ENCODE measurements at regions not wholly inside any gene's neighbourhood (a gene's known extent, or its start where the extent isn't known, plus 50 kb on each side); places are given as distances from the start of the nearest gene placed in this dataset.
"Not testable (repeated sequence)": the region's sequence is repeated elsewhere in the genome, so short reads cannot be mapped to it uniquely, and the experiment has no call there.

DNA sequence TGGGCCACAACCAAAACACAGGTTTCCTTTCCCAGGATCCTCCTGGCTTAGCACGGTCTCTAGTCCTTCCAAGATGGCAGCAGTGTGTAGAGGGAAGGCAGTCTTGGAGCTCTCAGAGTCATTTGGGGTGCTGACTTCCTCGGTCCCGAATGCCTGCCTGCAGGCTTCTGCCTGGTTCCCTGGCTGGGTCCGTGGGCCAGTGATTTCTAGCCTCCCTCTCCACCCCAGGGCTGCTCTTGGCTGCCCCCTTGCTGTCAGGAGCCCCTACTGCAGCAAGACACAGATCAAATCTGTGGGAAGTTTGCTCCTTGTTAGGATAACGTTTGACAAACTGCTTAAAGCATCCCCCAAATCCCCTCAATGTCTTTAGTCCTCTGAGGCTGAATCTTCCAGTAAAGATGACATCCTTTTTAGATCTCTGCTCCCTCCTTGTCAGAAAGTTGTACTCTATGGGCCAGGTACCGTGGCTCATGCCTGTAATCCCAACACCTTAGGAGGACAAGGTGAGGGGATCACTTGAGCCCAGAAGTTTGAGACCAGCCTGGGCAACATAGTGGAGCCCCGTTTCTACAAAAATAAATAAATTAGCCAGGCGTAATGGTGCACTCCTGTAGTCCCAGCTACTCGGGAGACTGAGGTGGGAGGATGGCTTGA is 272.5 kb downstream of the RRAGC start:
- Histone ChIP-seq H3K27ac (ENCODE audit: low read depth in 1 of 2, low read length in 2 of 2) (no peak overlapping the region), H3K4me3 (ENCODE audit: low read length in 2 of 2) (no peak overlapping the region), H3K4me1 (ENCODE audit: control insufficient read depth in 1 of 2, insufficient read depth in 2 of 2, low read length in 2 of 2) (no peaks in the 10 kb centered on the region), H3K27me3 (ENCODE audit: control insufficient read depth in 1 of 2, insufficient read depth in 2 of 2, low read length in 1 of 2) (no peaks in the 10 kb centered on the region), H3K36me3 (ENCODE audit: control insufficient read depth in 1 of 2, insufficient read depth in 2 of 2, low read length in 1 of 2) (no peaks in the 10 kb centered on the region), H3K9me3 (ENCODE audit: control insufficient read depth, low read length) (peaks cover 4% of the 10 kb centered on the region)
- DNase-seq (no peak), ATAC-seq (ENCODE audit: low FRiP score) (no peak)
- 36 to 38% methylated on average over 9 of the region's 9 CpGs for WGBS, 2 donors
- intact Hi-C loops (cut with DNase I) = no loop called here

DNA sequence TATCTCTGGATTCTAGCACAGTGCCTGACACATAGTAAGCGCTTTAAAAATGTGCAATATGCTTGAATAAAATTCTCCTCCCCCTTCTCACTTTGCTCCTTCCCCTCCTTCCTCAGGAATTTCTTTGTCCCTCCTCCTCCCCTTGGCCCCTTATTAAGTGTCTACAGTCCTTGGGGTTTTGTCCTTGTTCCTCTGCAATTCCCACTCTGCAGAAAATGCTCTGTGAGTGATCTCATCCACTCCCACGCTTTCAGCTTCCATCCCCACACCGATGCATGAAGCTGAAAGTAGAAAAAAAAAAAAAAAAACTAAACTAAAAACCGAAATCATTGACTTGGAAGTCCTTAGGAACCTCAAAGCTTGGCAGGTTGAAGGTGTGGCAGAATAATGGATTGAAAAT is 273.6 kb downstream of the RRAGC start:
- ATAC-seq (ENCODE audit: low FRiP score) (no peak), DNase-seq (no peak)
- Histone ChIP-seq H3K27me3 (ENCODE audit: control insufficient read depth in 1 of 2, insufficient read depth in 2 of 2, low read length in 1 of 2) (no peaks in the 10 kb centered on the region), H3K27ac (ENCODE audit: low read depth in 1 of 2, low read length in 2 of 2) (no peak overlapping the region), H3K9me3 (ENCODE audit: control insufficient read depth, low read length) (peaks cover 4% of the 10 kb centered on the region), H3K36me3 (ENCODE audit: control insufficient read depth in 1 of 2, insufficient read depth in 2 of 2, low read length in 1 of 2) (no peaks in the 10 kb centered on the region), H3K4me1 (ENCODE audit: control insufficient read depth in 1 of 2, insufficient read depth in 2 of 2, low read length in 2 of 2) (no peaks in the 10 kb centered on the region), H3K4me3 (ENCODE audit: low read length in 2 of 2) (no peak overlapping the region)
- intact Hi-C loops (cut with DNase I) = no loop called here
- 45 to 51% methylated on average over 4 of the region's 4 CpGs for WGBS, 2 donors

DNA sequence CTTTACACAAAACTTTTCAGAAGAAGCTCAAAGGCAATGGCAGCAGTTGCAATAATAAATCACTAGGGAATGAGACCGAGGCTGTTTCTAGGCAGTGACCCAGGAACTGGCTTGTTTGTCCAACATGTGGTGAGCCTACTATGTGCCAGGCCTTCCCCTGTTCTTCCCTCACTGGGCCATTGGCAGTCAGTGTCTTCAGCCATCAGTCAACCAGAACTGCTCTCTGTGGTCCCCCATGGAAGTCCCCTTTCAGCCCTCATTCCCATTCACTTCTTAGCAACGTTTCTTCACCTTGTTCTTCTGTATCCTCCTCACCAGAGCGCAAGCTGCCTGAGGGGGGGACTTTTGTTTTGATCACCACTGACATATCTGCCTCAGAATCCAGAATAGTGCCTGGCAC is 274.1 kb downstream of the RRAGC start:
- Histone ChIP-seq H3K27me3 (ENCODE audit: control insufficient read depth in 1 of 2, insufficient read depth in 2 of 2, low read length in 1 of 2) (no peaks in the 10 kb centered on the region), H3K9me3 (ENCODE audit: control insufficient read depth, low read length) (peaks cover 4% of the 10 kb centered on the region), H3K4me3 (ENCODE audit: low read length in 2 of 2) (no peak overlapping the region), H3K36me3 (ENCODE audit: control insufficient read depth in 1 of 2, insufficient read depth in 2 of 2, low read length in 1 of 2) (no peaks in the 10 kb centered on the region), H3K4me1 (ENCODE audit: control insufficient read depth in 1 of 2, insufficient read depth in 2 of 2, low read length in 2 of 2) (no peaks in the 10 kb centered on the region), H3K27ac (ENCODE audit: low read depth in 1 of 2, low read length in 2 of 2) (no peak overlapping the region)
- DNase-seq (no peak), ATAC-seq (ENCODE audit: low FRiP score) (no peak)
- 55 to 60% methylated on average over 3 of the region's 3 CpGs for WGBS, 2 donors
- intact Hi-C loops (cut with DNase I) = no loop called here

DNA sequence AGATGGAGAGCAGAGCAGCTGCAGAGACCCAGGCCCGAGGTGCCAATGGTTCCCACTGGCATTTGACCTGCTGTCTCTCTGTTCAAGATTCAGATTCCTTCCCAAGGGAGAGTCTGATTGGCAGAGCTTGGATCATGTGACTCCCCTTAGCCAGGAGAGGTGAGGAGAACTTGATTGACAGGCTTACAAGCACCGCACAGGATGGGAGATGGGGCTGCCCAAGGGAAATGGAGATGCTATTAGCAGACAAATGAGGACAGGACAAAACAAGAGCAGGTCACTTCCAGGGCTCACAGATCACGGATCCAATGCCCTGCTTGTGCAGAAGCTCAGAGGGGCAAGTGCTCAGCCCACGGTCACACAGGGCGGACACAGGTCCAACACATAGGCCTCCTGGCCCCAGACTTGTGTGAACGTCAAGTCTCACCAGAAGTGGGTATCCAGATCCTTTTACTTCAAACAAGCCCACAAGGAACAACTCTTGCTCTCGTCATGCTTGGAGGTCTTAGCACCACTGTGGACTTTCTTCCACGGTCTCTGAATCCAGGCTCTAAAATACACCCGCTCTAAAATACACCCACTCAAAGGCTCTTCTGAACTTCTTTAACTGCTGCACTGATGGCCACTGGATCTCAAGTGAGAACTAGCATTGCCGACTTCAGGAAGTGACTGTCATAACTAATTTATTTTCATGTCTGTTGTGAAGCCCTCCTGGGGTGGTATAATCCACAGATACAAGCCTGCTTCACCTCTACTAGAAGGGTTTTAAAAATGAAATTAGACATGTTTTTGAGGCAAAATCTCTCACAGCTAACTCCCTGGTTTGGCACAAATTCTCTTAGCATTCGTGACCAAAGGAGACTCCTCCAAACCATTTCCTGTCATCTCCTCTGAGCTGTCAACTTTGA is 274.9 kb downstream of the RRAGC start:
- no peak for ATAC-seq (ENCODE audit: low FRiP score)
- Histone ChIP-seq H3K27me3 (ENCODE audit: control insufficient read depth in 1 of 2, insufficient read depth in 2 of 2, low read length in 1 of 2) (no peaks in the 10 kb centered on the region), H3K36me3 (ENCODE audit: control insufficient read depth in 1 of 2, insufficient read depth in 2 of 2, low read length in 1 of 2) (no peaks in the 10 kb centered on the region), H3K4me3 (ENCODE audit: low read length in 2 of 2) (no peak overlapping the region), H3K9me3 (ENCODE audit: control insufficient read depth, low read length) (peaks cover 4% of the 10 kb centered on the region), H3K4me1 (ENCODE audit: control insufficient read depth in 1 of 2, insufficient read depth in 2 of 2, low read length in 2 of 2) (no peaks in the 10 kb centered on the region), H3K27ac (ENCODE audit: low read depth in 1 of 2, low read length in 2 of 2) (no peak overlapping the region)
- intact Hi-C loops (cut with DNase I) = no loop called here
- 58 to 59% methylated on average over 10 to 11 of the region's 11 CpGs for WGBS, 2 donors
- DNase-seq = no peak

DNA sequence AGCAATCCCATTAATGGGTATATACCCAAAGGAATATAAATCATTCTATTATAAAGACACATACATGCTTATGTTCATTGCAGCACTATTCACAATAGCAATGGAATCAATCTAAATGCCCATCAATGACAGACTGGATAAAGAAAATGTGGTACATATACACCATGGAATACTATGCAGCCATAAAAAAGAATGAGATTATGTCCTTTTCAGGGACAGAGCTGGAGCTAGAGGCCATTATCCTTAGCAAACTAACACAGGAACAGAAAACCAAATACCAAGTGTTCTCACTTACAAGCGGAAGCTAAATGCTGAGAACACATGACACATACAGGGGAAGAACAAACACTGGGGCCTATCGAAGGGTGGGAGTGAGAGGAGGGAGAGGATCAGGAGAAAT is 276.3 kb downstream of the RRAGC start:
- H3K27ac ChIP-seq (ENCODE audit: low read depth in 1 of 2, low read length in 2 of 2); H3K27me3 ChIP-seq (ENCODE audit: control insufficient read depth in 1 of 2, insufficient read depth in 2 of 2, low read length in 1 of 2); H3K4me3 ChIP-seq (ENCODE audit: low read length in 2 of 2); H3K4me1 ChIP-seq (ENCODE audit: control insufficient read depth in 1 of 2, insufficient read depth in 2 of 2, low read length in 2 of 2); ATAC-seq (ENCODE audit: low FRiP score); H3K9me3 ChIP-seq (ENCODE audit: control insufficient read depth, low read length); H3K36me3 ChIP-seq (ENCODE audit: control insufficient read depth in 1 of 2, insufficient read depth in 2 of 2, low read length in 1 of 2); DNase-seq; intact Hi-C loops (cut with DNase I): not testable (repeated sequence)
- 79 to 80% methylated on average over 2 of the region's 2 CpGs for WGBS, 2 donors

DNA sequence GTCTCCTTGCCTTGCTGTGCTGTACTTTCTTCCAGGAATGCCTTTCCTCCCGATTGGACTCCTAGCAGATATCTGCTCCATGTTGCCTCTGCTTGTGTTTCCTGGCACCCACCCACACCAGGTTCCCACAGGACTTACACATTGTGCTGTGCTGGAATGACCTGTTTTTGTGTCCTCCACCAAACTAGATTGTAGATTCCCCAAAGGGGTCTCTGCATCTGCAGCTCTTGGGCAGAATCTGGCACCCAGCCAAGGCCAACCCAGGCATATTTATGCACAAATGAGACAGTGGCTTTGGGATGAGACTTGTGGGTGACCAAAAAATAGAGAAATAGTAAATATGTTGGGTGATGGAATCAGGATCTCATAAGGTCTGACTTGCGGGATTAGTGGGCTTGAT is 278.2 kb downstream of the RRAGC start:
- ATAC-seq (ENCODE audit: low FRiP score) (no peak), DNase-seq (no peak)
- Histone ChIP-seq H3K27me3 (ENCODE audit: control insufficient read depth in 1 of 2, insufficient read depth in 2 of 2, low read length in 1 of 2) (no peaks in the 10 kb centered on the region), H3K27ac (ENCODE audit: low read depth in 1 of 2, low read length in 2 of 2) (no peak overlapping the region), H3K4me3 (ENCODE audit: low read length in 2 of 2) (no peak overlapping the region), H3K4me1 (ENCODE audit: control insufficient read depth in 1 of 2, insufficient read depth in 2 of 2, low read length in 2 of 2) (no peaks in the 10 kb centered on the region), H3K36me3 (ENCODE audit: control insufficient read depth in 1 of 2, insufficient read depth in 2 of 2, low read length in 1 of 2) (no peaks in the 10 kb centered on the region), H3K9me3 (ENCODE audit: control insufficient read depth, low read length) (peaks cover 3% of the 10 kb centered on the region)
- WGBS, 2 donors = 24 to 39% methylated on average over 2 of the region's 2 CpGs
- intact Hi-C loops (cut with DNase I) = no loop called here

DNA sequence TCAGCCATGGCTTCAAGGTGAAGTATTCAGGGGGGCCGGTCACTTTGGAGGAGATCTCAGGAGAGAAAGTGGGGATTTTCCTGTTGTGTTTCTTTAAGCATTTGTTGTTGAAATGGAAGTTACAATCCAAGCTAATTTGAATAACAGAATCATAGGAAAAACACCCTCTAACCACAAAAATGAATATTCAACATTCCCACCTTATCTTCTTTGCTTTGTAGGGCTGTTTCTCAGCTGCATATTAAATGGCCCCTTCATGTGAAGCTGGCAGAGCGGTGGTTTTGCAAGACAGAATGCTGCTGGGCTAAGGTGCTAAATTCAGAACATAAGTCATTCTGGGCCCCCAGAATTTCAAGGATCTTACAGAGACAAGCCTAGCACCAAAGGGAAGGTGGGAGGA is 279.0 kb downstream of the RRAGC start:
- Histone ChIP-seq H3K36me3 (ENCODE audit: control insufficient read depth in 1 of 2, insufficient read depth in 2 of 2, low read length in 1 of 2) (no peaks in the 10 kb centered on the region), H3K9me3 (ENCODE audit: control insufficient read depth, low read length) (peaks cover 3% of the 10 kb centered on the region), H3K4me3 (ENCODE audit: low read length in 2 of 2) (no peak overlapping the region), H3K4me1 (ENCODE audit: control insufficient read depth in 1 of 2, insufficient read depth in 2 of 2, low read length in 2 of 2) (no peaks in the 10 kb centered on the region), H3K27ac (ENCODE audit: low read depth in 1 of 2, low read length in 2 of 2) (no peak overlapping the region), H3K27me3 (ENCODE audit: control insufficient read depth in 1 of 2, insufficient read depth in 2 of 2, low read length in 1 of 2) (no peaks in the 10 kb centered on the region)
- WGBS, 2 donors = 74 to 79% methylated on average over 2 of the region's 2 CpGs
- ATAC-seq (ENCODE audit: low FRiP score) (no peak), DNase-seq (no peak)
- intact Hi-C loops (cut with DNase I) = no loop called here

DNA sequence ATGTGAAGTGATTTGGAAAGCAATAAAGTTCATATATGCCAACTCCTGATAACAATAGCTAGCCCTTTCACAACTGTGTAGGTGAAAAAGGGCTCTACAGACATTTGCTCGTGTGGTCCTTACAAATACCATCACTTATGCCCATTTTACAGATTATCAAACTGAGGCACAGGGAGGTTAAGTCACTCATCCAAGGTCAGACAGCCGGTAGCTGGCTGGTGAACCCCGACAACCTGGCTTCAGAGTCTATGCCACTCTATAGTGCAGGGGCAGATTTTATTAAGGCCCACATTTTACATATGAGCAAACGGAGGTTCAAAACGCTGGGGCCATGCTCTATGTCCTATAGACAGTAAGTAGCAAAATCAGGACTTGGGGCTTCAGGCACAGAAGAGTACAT is 280.5 kb downstream of the RRAGC start:
- H3K4me1 ChIP-seq (ENCODE audit: control insufficient read depth in 1 of 2, insufficient read depth in 2 of 2, low read length in 2 of 2) = no peaks in the 10 kb centered on the region
- intact Hi-C loops (cut with DNase I) = no loop called here
- H3K36me3 ChIP-seq (ENCODE audit: control insufficient read depth in 1 of 2, insufficient read depth in 2 of 2, low read length in 1 of 2) = no peaks in the 10 kb centered on the region
- DNase-seq = no peak
- no peaks in the 10 kb centered on the region for H3K9me3 ChIP-seq (ENCODE audit: control insufficient read depth, low read length)
- no peaks in the 10 kb centered on the region for H3K27me3 ChIP-seq (ENCODE audit: control insufficient read depth in 1 of 2, insufficient read depth in 2 of 2, low read length in 1 of 2)
- 81 to 82% methylated on average over 5 of the region's 5 CpGs for WGBS, 2 donors
- no peak for ATAC-seq (ENCODE audit: low FRiP score)
- H3K4me3 ChIP-seq (ENCODE audit: low read length in 2 of 2) = no peak overlapping the region
- no peak overlapping the region for H3K27ac ChIP-seq (ENCODE audit: low read depth in 1 of 2, low read length in 2 of 2)

All from aorta (tissue), 5 donors.